Anterior cingulate cortex (tissue), 58 donors: ENCODE measurements at regions not wholly inside any gene's neighbourhood (a gene's known extent, or its start where the extent isn't known, plus 50 kb on each side); places are given as distances from the start of the nearest gene placed in this dataset.
A peak's percentile ranks its signal among the peaks of the same experiment; 100 is the strongest.

Experiments used
- DNase-seq, 58 donors: peaks; one replicate each; lab custom pipeline; 2025; lab: John Stamatoyannopoulos, UW

DNA sequence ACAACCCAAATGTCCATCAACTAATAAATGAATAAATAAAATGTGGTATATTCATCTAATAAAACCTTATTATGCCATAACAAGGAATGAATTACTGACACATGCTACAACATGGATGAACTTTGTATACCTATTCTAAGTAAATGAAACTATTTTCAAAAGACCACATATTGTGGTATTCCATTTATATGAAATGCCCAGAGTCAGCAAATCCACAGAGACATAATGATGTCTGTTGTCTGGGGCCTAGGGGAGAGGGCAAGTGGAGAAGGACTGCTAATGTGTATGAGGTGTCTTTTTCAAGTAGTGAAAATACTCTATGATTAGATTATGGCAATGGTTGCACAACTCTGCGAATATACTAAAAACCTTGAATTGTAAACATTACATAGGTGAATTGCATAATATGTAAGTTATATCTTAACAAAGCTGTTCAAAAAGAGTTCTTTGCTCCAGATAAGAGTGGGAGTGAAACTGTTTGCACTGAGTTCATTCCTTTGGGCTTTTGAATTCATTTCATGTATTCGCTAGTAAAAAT is 464.2 kb downstream of the NUF2 start:
- DNase-seq, result no peak

DNA sequence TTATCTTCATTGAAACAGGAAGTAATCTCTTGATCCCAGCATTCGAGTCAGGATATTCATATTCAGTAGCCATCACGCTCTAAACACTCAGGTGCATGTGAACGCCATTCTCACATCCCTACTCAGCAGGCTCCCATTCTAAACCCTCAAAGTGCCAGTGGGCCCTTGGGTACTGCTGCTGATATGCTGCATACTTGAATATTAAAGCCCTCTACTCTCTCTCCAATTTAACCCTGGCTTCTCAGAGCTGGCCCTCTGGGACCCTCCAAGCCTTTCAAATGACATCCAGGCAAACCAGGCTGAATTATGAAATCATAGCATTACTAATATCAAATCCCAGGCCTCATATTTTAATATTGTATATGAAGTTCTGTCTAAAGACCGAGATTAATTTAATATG is 468.2 kb downstream of the NUF2 start:
- DNase-seq, result no peak

DNA sequence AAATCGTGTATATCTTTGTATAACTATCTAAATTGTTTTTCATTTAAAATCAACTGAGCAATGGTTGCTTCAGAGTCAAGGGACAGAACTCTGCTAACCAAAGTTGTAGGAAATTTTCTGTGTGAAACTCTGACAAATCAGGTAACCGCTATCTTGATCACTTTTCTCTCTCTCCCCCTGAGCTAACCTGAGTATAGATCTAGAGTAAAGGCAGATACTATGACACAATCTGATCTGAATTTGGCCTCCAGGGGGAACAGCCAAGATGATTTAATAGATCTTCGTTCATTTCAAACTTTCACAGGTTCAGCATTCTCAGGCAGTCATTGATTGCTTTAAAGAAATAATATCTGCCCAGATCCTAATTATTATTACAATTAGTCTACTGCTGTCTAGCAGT is 472.8 kb downstream of the NUF2 start:
- DNase-seq, result no peak

DNA sequence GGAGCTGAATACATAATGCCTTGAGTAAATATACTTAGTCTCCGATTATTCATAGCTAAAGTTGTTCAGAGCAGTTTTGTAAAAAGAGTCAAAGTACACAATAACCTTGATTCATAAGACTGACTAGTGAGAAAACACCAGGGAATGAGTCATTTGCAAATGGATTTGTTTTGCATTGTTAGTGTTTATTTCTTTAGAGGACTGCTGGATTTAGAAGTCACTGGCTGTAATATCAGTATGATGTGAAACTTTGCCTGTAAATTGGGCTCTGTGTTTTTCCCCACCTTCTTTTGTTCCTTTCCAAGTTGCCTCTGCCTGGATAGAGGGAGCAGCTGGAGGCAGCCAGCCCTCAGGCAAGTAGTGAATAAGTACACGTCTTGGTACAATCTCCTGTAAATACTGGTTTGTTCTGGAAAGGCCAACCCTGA is 474.7 kb downstream of the NUF2 start:
- DNase-seq, result peak in 2 of 58 donors; percentile 0 to 1

DNA sequence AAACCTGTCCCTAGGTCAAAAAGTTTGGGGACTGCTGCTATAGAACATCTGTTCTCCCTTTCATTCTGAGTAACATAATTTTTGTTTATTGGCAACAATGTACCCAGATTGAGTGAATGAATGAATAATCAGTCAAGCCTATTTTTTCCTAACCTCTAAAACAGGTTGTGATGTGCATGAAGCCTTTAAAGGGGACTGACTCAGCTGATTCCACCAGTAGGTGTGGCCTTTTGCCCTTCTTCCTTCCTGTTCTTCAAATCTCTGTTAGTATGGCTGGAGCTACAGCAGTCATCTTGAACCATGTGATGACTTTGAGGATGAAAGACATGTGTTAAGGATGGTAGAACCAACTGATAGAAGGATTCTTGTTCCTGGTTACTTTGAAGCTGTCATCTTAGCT is 476.1 kb downstream of the NUF2 start:
- DNase-seq, result no peak

DNA sequence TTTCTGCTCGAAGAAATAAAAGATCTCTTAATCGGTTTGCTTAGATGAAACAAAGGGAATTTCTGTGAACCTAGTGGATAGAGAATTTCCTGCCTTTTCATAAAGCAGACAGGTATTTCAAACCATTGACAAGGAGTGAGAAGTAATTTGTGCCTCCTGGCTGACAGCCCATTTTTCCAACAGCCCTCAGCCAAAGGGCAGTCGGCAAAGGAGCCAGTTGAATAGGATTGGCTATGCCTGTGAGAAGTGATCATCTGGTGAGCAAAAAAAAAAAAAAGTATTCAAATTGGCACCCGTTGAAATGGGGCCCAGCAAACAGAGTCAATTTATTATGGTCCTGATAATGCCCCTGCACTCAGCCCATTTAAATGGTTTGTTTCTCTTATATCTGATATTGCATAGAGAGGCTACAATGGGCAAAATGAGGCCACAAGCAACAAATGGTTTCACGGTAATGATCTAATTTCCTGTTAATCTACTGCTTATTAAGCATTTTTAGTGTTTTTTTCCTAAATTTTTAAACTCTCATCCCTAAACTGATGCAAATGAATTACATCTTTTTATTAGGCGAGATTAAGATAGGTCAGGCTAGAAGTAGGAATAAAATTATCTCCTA is 477.5 kb downstream of the NUF2 start:
- no peak for DNase-seq

DNA sequence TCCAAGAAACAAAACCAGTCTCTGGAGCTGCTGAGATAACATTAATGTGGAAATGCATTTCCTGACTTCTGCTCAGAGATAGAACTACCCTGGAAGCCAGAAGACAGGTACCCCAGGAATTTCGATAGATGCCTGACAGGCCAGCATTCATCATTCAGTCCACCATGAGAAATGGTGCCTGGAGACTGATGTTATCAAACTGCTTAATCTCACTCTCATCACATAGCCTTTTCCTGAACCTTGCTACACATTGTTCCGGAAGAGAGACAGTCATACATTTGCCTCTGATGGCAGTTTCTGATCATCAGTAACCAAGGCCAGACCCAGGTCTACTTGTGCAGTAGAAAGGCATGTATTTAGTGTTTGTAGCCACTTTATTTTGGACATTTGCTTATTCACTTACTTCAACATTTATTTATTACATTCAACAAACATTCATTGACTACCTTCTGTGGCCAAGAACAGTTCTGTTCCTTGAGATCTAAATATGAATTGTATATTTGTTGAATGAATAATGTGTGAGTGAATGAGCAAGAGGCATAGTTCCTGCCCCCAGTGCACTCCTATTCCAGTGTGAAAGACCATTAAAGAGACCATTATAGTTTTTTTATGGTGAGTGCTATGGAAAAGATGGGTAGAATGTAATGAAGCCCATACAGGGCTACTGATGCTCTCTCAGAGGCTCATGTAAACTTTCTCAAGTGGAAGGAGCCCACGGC is 485.7 kb downstream of the NUF2 start:
- DNase-seq, result no peak

DNA sequence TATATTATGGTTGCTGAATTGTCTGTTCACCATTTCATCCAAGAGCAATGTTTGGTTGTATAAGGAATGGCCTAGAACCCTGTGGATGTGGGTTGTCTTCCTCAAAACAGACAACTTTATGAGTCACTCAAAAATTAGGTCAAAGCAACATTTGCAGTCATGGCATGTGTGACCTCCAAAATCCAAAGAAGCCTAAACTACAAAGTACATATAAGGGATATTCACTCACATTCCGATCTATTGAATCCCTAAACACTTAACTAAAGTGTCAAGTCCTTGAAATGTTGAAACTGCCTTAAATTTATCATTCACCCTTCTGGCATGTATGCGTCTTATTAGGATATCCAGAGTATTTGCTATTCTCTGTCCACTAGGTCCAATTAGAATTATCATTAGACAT is 491.5 kb downstream of the NUF2 start:
- DNase-seq, result no peak

DNA sequence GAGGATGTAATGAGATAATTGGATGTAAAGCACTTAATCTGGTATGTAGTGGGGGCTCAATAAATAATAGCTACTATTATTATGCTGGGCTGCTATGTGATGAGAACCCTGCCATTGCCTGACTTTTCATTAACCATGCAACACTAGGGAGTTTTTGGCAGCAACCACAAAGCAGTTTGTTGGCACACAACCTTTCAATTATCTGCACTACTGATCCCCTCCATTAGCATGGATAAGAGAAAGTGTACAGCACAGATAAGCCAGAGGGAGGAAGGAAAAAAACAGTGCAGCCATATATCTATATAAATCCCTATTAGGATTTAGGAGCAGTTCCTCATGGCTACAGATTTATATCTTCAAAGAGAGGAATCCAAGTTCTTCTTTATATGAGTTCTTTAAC is 498.5 kb downstream of the NUF2 start:
- DNase-seq, result no peak

DNA sequence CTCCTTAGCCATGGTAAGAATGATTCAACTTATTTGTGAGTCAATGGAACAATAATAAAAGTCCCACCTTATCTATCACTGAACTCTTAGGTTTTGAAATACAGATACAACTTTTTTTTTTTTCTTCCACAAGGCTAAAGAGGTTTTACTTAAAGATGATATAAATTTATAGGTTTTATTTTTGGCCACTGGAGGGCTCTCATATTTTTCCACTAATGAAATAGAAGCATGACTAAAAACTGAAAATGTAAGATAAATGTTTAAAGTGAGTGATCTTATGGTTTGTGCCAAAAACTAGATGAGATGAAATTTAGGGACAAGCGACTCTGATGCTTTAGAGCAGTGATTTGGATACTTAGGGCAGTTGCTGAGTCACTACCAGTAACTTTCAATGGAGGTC is 499.0 kb downstream of the NUF2 start:
- DNase-seq, result no peak

DNA sequence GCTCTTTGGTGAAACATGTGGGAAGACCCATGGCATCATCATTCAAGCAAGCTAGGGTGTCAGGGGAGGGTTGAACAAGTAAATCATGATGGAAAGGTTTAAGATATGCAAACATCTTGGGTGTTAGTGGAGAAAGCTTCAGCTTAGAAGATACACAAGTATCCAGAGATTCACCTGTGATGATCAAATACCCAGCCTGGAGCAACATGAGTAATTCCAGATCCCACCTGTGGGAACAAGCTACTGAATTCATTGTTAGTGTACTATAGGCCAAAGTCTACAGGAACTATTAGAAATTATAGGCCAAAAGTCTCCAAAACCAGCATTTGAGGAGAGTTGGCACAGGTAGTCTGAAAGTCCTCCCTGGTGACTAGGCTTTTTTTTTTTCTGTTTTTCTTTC is 499.9 kb downstream of the NUF2 start:
- DNase-seq, result no peak

DNA sequence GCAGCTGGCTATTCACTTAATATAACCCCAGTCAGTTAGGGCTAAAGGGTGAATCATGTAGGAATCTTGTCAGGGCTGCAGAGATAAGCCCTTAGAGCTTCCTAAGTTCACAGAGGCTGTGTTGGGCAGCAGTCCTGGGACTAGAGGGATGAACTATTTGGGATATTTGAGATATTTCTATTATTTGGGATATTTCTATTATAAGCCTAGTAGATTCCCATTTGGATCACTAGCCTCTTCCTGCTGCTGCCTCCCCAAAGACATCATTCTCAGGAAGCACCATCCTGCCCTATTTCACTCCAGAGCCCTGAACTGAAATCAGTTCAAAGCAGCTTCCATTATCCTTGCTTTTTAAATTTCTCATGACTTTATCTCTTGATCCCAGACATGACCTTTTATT is 501.3 kb downstream of the NUF2 start:
- DNase-seq, result no peak

DNA sequence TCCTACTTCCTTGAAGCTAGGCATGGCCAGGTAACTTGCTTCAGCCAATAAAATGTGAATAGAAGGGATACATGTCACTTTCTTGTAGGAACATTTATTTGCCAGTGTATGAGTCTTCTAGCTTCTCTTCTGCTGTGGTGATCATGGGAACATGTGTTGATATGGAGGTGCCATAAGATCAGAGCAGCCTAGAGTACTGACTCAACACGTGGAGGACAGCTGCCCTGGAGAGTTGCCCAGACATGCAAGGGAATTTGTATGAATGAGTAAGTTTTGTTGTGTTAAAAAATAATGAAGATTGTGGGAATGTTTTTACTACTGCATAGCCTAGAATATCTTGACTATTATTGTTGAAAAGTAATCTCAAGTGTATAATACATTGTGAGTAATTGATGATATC is 502.3 kb downstream of the NUF2 start:
- DNase-seq, result peak in 1 of 58 donors; percentile 5

DNA sequence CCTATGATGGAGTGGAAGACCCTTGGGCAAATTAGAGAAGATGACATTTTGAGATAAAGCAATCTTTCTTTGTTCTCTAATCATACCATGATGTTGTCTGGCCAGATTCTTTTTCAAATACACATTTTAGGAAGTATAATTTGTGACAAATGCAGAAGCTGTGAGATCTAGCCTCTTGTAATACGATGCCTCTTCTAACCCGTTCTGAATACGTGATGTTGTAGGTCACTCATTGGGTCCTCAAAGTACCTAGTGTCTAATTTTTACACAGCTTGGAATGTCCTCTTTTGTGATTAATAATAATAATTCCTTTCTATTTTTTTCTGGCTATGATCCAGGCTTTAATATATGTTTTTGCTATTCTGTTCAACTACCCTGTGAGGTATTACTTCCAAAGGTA is 502.7 kb downstream of the NUF2 start:
- DNase-seq, result no peak

DNA sequence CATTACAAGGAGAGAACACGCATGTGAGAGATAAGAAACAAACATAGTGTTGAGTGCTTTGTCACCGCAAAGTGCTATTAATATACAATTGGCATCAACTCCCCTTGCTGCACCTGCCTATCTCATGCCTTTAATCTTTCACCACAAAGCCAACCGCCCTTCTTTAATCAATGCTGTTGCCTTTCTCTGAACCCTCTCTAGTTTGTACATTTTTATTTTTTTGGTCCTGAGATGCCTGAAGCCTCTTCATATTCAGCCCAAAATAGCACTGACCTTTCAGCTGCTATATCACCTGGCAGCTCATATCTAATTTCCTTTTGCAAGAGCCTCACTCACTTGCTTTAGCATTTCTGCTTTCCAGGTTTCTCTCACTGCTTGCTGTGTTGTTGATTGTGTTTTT is 504.7 kb downstream of the NUF2 start:
- no peak for DNase-seq

DNA sequence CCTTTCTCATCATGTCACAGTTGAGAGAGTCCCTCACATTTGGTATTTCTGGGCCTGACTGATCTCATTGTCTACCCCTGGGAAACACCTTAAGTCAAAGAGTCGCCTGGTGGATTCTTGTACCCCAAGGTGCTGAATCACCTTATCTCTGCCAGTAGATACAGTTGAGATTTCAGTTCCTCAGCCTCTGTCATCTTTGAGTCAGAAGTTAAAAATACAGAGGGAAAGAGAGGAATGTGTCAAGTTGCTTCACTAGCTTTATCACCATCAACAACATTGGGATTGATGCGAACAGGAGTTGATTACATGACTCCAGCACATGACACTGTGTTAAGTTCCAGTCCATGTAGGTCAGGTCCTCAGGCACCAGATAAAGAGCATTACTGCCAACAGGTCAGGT is 513.0 kb downstream of the NUF2 start:
- no peak for DNase-seq

DNA sequence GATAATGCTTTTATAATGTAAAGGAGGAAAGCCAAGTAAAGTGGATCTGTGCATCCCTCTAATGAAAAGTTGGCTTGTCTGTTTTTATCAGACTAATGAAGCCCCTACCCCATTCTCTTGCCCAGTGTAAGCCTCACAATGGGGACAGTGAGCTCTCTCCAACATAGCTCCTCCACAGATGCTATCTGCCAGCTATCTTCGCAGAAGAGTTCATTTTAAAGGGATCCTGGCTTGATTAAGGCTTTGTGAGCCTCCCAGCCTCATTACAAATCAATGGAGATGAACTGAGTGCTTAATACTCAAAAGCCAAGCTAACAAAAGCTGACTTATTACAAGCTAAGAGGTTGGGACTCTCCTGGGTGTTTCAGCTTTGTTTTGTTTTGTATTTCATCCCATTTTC is 514.7 kb downstream of the NUF2 start:
- no peak for DNase-seq

DNA sequence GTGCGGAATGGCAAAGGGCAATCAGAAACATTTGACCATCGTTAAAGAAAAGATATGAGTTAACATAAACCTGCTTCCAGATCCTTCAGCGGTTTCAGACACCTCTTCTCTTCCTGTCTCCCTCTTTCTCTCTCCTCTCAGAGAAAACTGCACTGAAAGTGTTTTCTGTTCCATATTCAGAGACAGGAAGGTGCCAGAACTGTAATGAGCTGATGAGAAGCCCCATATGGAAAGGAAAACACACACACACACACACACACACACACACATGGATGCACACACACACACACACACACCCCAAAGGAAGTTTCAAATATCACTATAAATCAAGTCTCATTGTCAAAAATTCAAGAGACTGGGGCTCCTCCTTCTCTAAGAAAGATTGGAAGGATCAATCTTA is 515.5 kb downstream of the NUF2 start:
- no peak for DNase-seq

DNA sequence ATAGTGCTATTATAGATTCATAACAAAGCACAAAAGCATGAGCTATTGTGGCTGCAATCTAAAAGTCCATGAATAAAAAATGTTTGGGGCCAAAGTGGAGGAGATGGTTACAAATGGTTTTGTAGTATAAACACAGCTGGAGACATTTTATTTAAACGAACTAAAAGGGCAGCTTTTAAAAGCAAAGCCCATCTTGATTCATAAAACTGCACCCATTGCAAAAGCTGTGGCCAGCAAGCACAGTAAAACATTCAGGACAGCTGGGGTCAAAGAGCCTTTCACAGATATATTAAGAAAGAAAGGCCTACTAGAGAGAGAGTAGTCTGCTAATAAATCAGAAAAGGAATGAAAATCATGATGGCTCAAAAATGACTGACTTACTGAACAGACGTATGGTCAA is 520.8 kb downstream of the NUF2 start:
- no peak for DNase-seq

DNA sequence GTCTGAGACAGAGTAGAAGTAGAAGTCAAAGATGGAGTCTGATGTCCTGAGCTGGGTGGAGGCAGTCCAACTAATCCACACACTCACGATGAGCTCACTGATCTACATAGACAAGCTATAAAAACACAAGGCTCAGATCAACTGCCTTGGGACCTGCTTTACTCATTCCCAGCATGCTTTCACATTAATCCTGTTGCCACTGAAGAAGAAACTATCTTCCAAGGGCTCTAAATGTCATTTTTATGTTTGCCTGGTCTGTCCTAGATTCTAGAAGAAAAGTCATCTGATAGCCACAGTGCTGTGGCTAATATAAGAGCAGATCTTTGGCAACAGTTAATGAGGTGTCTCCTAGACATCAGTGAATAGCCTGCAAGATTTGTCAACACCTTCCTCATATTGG is 522.7 kb downstream of the NUF2 start:
- DNase-seq, result no peak

DNA sequence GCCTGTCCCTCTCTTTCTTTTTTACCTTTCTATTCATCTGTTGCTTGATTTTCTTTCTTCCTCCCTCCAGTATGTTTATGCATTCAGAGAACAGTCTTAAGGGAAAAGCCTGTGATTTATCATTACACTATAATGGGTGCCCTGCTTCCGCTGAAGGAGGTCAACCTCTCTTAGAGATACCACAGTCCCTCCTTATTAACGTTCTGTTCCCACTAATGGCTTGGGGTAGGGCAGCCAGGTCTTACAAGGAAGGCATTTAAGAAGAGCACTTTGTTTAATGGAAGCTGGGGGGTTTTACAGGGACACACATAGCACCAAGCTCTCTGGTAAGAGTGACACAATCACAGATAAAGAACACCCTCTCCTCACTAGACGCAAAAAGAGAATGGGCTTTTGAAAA is 523.5 kb downstream of the NUF2 start:
- DNase-seq, result no peak

DNA sequence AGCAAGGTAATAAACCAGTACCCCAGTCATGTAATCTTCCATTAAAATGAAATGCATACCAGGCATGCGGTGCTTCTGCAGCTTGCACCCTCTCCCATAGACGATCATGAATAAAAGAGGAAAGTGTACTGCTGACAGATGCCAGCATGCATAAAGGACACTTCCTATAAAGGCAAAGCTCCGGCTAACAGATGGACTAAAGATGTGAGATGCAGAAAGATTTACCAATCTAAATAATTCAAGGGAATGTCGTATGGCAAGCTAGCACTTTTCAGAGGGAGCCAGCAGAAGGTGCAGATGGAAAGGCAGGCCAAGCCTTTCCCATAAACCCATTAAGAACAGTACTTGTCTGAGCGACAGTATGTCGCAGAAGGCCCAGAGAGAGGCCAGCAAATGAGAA is 542.0 kb downstream of the NUF2 start:
- DNase-seq, result peak in 7 of 58 donors; percentile 0 to 21 (median 3)
